Ammon's horn (tissue), 1 donor: ENCODE measurements at regions not wholly inside any gene's neighbourhood (a gene's known extent, or its start where the extent isn't known, plus 50 kb on each side); places are given as distances from the start of the nearest gene placed in this dataset.

Source experiments
- DNase-seq: peaks from one replicate; pipeline ENCODE4 v3.0.0-alpha.2; 2016; ENCODE audit warnings: low spot score

DNA sequence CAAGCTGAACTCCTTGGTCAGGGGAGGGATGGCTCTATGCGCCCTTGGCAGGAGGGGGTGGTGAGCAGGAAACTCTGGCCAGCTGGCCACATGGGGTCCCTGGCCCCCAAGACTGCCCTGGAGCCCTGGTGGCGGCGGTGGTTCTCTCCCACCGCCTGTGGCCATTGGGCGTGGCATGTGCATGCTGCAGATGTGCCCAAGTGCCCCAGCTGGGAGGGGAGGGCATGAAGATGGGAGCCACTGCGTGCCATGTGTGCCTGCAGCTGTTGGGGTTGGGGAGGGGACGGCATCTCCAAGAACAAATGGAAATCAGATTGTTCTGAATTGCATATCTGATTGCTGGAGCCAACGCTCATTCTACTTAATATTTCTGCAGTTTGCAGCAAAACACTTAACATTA lies 115.7 kb upstream of the IGF1 start:
- DNase-seq = no peak

DNA sequence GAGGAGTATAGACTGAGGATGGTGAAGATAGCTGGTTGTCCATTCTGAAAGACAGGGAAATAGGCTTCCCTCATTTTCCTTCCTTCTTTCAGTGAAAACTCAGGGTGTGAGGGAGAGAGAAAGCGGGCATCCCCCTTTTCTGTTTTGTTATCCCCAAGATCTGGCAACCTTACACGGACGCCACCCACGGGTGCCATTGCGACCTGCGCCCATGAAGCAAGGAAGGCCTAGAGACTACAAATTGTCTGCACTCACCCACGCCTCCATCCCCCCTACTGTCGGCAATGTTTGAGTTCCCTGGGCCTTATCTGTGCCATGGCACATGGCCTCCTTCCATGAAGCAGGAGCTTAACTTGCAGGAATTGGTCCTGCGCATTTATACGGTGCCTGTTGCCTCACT lies 115.0 kb upstream of the IGF1 start:
- DNase-seq = no peak

DNA sequence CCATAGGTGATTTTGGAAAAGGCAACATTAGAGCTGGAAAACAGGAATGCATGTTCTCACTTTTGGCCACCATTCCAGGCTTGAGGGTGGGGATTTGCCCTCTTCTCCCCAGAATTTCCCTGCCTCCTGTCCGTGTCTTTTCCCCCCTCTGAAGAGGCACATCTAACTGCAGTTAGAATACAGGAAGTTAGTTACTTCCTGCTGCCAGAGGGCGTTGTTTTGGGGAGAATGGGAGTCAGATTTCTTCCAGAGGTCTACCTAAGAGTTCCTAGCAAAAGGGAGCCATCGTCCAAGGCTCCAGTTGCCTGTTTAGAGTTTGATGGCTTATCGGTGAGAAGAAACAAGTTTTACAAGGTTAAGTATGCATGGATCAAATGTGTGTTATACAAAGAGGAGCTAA lies 112.8 kb upstream of the IGF1 start:
- DNase-seq = no peak

DNA sequence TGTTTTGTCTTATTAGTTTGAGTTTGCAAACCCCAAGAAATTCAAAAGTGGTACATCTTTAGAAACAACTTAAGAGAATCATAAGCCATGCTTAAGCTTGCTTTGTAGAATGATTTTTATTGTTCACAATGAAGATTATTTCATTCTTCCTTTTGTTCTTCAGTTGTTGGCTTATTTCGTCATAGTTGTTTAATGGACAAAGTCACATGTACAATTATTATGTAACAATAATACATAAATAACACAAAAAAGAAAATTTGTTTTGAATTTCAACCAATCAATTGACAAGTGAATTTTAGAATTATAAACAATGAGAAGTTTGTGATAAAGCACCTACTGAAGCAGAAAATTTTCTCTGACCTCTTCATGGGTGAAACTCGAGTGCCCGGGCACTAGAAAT lies 111.8 kb upstream of the IGF1 start:
- DNase-seq = no peak

DNA sequence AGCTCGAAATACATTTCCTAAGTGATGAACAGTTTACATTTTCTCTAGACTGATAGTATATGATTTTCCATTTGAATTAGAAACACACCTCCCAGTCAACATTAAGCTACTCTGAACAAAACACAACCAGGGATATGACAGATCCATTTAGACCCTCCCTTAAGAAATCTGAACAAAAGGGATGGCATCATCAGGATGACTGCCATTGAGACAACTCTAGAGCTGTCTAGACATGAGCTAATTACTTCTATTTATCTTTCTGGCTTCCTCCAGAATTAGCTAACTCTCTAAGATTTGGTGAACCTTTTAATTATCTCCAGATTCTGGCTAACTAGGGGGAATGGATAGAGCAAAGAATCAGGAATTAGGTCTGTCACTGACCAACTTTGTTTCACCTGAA lies 92.9 kb upstream of the IGF1 start:
- DNase-seq = no peak

DNA sequence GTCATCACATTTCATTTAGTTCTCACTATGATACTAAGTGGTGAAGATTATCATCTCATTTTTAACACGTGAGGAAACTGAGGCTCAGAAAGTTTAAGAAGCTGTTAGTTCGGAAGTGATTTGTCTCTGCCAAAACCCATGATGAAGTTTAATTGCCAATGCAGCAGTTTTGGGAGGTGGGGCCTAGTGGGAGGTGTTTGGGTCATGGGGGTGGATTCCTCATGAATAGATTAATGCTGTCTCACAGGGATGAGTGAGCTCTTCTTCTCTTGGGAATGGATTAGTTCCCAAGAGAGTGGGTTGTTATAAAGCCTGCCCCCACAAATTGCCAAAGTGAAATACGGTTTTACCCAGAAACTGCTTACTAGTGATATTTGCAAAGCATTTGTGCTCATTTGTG lies 91.5 kb upstream of the IGF1 start:
- DNase-seq = no peak

DNA sequence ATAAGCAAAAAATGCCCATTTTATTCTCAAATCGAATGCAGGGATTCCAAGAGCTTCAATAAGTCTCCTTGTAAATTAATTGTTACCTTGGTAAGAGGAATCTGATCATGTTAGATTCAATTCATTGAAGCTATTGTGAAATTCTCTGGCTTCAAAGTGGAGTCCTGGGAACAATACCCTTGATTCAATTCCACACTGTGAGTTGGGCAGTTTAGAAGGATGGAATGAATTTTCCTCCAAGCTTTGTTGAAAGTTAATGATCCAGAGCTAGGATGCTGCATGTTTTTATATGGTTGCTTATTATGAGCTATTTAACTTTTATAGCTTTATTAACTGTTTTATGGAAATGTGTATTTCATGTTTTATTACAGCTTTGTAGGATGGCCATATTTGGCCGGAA lies 89.9 kb upstream of the IGF1 start:
- no peak for DNase-seq

DNA sequence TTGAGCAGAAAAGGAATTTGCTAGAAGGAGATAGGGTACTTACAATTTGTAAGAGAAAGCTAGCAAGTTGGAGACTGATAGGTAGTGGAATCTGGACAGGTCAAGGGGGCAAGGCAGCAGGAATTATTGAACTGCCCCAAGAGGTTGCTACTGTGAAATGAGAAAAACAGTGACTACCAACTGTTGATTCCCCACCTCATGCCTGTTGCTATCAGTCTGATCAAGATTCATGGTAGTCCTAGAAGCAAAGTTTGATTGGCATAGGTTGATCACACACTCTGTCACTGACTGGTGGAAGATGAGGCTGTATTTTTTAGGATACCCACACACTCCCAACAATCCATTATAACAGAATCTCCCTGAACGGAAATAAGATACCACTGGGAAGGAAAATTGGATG lies 89.4 kb upstream of the IGF1 start:
- no peak for DNase-seq

DNA sequence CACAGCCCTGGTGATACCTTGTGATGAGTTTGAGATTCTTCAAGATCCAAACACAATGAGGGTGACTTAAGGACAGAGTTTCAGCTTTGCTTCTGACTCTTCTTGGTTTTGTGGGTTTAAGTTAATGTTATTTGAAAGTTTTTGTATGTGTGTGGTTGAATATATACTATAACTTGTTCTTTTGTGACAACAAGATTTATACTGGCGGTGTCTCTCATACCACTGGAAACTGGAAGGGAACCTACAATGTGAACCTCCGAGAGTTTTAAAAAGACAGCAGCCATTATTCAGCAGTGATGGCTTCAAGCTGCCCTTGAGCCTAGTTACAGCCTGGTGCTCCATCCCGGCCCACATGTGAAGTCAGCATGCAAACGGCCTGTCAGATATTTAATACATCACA lies 87.9 kb upstream of the IGF1 start:
- DNase-seq = no peak

DNA sequence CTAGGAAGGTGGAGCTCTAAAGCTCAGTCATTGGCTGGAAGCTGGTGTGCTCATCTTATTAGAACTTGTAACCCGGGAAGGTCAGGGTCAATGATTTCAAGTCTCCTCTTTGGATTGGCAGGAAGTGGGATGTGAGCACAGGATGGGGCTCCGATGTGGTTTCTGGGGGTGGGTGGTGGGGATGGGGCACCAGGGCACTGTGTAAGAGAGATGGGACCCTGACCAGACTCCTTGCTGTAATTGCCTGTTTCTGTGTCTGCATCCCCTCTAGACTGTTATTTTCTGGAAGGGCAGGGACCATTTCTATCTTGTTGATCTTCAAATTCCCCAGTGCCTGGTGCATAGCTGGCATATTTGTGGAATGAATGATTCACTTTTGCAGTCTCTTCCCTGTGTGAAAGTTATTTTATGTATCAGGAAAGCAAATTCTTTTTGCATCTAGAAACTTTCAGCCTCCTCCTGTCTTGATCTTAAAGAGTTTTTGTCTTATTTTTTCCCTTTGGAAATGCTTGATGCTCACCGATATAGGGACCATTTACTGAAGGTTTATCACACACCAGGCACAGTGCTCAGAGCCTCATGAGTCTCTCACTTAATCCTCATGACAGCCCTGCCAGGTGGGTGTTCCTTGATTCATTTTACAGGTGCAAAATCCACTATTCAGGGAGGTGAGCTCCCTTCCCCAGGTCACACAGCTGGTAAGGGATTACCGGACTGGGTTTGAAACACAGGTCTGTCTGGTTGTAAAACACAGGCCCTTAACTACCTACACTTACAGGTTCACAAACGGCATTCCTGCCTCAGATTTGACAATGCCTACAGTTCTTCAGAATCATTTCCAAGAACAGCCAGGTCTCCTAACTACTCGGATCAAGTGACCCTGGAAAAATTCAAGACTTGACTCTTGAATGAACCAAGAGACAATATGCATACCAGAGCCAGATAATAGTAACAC lies 86.9 kb upstream of the IGF1 start:
- DNase-seq = no peak

DNA sequence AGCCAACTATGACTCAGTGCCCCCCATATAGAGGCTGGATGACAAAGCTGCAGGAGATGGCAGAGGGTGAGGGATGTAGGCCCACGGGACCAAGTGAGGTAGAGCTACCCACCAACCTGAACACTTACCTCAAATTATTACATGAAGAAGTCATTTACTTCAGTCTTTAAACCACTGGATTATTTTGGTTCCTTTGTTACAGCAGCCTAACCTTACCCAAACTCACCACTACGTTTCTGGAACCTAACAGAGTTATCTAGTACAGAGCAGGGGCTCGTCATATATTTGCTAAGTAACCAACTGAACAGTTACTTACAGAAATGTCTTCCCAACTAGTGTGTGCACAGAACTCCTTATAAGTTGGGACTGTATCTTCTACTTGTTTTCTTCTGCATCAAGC lies 85.2 kb upstream of the IGF1 start:
- DNase-seq = no peak

DNA sequence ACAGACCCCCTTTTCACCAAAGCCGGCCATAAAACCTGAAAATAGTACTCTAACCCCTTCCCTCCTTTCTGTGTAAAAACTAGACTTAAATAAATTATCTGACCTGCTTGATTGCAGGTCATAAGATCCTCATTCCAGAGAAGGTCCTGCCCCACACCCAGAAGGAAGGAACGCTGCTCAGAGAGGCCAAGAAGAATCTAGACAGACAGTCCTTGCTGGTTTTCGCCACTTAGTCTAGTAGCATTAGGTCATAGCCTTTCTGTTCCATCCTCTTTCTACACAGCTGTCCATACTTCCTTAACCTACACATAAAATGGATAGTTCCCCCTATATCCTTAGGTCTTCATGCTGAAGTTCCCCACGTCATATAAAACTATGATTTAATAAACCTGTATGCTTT lies 83.7 kb upstream of the IGF1 start:
- no peak for DNase-seq

DNA sequence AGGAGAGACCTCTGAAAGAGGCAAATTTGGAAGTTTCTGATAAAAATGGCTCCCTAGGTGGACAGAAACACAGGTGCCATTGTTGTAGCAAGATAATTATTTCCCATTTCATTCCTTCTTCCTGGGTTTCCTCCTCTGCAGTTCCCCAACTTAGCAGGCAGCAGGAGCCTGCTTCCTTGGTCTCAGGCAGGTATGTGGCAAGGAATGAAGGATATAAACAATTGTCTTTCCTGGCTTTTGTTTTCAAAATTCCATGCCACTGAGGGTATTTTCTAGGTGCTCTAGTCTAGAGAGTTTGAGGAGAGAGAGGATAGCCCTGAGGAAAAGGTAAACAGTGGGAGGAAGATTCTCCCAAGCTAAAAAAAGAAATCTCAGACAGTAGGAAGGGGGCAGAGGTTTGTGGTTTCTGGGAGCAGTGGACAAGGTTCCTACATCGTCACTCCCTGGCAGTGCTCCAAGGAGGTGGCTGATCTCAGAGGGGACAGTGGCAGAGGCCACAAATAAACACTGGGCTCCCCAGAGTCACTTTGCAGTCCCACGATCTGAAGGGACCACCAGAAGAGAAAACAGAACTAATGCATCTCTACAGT lies 82.6 kb upstream of the IGF1 start:
- no peak for DNase-seq

DNA sequence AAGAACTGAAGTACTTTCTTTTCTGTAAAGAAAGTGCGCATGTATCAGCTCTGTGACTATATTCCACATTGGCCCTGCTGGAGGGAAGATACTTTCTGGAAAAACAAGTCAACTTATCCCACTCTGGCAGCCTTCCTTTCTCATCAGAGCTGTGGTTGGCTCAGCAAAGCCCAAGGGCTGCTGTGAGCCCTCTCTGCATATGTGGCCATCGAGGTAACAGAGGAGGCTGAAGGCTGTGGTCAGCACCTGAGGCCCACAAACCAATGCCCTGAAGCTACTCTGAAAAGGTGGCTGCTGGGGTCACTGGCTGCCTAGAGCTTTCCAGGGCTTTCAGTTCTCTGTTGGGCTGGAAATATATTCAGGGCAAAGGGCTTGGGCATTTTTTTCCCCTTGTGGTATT lies 70.8 kb upstream of the IGF1 start:
- no peak for DNase-seq

DNA sequence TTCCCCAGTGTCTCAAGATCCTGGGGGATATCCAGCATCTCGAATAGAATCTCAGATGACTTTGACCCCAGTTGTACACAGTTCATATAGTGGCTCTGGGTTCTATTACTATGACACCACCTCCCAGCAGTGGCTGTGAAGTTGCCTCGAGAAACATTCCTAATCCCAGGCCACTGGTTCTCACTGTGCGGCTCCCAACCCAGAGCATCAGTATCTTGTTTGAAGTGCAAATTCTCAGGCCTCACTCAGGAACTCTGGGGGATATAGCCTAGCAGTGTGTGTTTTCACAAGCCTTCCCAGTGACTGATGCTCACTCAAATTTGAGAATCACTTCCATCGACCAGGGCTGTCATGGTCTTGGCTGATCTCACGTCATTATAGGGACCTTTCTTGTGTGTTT lies 69.3 kb upstream of the IGF1 start:
- DNase-seq = no peak

DNA sequence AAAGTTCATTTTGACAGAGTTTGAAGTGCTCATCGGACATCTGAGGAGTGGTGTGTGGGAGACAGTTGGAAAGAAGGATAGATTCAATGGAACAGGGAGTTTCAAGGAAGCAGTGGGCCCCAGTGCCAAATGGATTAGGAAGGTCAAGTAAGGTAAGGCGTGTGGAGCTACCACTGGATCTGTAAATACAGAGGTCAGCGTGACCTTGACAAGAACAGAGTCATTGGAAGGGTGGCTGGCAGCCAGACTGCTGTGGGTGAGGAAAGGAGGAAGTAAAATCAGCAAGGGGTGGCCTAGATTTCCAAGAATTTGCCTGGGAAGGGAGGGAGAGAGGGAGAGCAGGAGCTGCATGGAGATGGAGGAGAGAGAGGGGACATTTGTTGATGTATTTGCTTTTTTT lies 68.2 kb upstream of the IGF1 start:
- no peak for DNase-seq

DNA sequence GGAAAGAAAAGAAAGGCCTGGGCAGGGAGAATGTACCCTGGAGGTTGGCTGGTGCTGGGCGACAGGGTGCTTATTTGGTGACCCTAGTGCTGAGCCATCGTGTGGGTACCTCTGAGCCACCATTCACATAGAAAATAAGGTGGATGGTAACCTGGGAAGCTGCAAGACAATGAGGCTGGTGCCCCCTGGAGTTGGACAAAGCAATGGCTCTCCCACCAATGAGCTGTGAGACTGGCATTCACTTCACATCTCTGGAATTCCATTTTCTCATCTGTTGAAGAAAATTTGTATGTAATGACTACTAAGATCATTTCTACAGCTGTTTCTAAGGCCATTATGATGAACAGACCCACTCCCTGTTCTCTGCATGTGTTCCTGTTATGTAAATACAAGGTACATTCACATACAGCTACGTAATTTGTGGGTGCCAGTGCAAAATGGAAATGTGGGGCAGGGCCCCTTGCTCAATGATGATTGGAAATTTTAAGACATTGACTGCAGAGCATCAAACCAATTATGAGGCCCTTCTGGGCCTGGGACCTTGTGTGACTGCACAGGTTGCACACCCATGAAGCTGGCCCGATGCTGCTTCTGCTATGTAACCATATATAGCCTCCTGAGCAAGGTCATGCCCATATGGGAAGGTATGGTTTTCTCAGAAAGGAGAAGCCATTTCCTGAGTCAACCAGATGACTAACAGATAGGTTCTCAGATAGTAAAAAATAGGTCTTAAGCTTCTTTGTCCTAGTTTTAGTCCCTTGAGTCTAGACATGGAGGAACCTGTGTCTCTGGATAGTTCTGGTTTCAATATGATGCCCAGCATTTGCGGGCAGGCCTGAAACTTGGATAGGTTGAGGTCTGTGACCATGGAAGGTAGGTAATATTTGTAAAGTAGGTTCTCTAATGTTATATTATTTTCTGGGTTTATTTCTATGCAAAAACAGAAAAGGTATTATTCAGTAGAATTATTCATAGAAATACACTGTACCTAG lies 63.4 kb upstream of the IGF1 start:
- DNase-seq = no peak

DNA sequence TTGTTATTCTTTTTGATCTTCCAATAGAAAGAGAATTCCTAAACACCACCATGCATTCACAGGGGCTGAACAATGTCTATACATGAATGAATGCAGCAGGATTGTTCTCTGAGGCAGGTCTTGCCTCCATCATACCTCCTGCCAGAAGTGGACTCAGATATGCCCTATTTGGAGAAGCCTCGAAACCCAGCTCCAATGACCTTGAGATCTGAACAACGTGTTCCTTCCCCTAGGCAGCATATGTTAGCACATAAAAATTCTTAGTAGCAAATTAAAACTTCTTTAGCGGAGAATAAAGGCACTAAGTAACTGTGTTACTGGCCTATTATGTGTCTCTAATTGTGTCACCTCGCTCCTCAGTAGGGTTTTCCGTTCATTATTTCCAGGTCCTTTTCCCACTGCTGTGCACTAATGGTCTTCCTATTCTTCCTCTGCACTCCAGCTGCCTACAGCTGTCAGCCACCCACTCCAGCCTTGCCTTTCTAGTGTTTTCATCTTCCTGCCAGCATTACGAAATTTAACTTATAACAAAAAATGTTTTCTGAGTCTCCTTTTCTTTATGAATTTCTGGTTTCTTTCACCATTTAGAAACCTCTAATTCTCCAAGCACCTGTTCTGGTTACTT lies 62.6 kb upstream of the IGF1 start:
- DNase-seq = no peak

DNA sequence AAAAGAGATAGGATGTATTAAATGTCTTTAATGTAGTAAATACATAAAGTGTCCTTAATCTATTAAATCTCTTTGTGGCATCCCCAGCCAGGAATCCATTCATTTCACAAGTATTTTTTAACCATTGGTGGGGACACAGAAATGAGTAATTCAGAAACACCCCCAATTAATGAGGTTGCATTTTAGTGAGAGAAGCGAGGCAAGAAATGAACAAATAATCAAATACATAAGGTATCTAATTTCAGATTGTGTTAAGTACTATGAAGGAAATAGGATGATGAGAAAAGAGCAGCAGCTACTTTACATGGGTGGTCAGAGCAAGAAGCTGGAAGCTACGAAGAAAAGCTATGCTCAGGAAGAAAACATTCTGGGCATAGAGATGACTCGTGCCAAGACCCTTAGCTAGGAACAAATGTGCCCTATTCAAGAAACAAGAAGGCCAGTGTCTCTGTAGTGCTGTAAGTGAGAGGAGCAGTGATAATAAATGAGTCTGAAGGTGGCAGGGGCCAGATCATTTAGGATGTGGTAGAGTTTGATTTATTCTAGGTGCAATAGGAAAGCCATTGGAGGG lies 60.5 kb upstream of the IGF1 start:
- DNase-seq = no peak

DNA sequence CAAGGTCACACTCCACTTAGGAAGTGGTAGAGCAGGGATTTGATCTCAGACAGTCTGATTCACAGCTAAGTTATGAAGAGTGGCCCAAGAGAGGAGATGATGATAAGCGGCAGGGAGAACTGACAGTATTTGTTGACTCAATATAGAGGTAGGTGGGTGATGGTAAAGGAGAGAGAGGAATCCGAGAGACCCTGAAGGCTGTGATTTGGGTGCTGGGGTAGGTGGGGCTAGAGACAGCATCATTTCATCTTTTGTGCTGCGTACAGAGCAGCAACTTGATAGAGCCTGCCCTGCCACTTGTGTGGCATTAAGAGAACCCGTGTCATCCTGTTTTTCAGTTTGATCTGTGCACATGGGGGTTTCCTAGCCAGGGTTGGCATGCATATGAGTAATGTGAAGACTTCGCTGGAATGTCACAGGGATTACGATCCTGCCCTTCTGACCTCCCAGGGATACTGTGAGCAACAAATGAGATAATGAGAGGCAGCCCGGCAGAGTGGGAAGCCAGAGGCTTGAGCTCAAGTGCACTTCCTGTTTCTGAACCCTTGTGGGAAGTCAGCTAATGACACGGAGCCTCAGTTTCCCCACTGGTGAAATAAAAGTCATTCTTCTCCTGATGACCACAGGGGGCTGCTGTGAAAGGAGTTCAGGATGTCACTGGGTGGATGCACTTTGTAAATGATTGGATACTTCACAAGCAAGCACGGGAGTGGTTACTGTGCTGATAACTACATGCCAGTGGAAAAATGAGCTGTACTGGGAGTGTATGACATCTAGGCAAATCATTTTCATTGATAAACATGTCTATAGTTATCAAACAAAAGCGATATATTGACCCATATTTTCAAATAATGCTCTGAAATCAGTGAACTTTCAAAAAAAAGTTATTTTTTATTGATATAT lies 59.5 kb upstream of the IGF1 start:
- DNase-seq = no peak

DNA sequence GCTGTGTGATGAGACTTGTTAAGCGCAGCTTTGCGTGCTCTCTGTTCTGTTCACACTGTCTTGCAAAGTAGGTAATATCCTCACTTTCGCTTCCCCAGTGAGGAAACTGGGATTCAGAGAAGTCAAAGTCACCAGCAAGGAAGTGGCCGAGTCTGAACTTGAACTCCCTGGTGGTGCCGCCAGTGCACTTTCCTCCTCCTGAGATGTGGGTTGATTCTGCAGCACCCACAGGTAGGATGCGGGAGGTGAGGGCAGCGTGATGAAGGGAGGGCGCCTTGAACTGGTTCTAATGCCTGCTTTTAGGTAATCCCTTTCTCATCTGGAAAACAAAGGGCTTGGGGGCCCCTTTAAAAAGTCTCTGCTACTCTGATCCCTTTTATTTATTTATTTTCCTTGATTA lies 54.9 kb upstream of the IGF1 start:
- DNase-seq = no peak
